ENCODE measurements at regions not wholly inside any gene's neighbourhood (a gene's known extent, or its start where the extent isn't known, plus 50 kb on each side); places are given as distances from the start of the nearest gene placed in this dataset.
"Not testable (repeated sequence)": the region's sequence is repeated elsewhere in the genome, so short reads cannot be mapped to it uniquely, and the experiment has no call there.

GRCh38 chr3:26422415-26422814, 200.2 kb upstream of the LRRC3B start:
- DNase-seq: no peak

- no peak for DNase-seq
Measured at GRCh38 chr3:26425076-26425475, 197.5 kb upstream of the LRRC3B start.

GRCh38 chr3:26428992-26429391, 193.6 kb upstream of the LRRC3B start:
- no peak for DNase-seq

GRCh38 chr3:26437678-26438077, 184.9 kb upstream of the LRRC3B start:
- no peak for DNase-seq

- DNase-seq: no peak
Measured at GRCh38 chr3:26438325-26438940, 184.1 kb upstream of the LRRC3B start.

GRCh38 chr3:26438981-26439884, 183.3 kb upstream of the LRRC3B start:
- DNase-seq: no peak

- DNase-seq: no peak
Measured at GRCh38 chr3:26449996-26450395, 172.6 kb upstream of the LRRC3B start.

GRCh38 chr3:26452363-26452762, 170.2 kb upstream of the LRRC3B start:
- DNase-seq: no peak

- DNase-seq: no peak
Measured at GRCh38 chr3:26460985-26461384, 161.6 kb upstream of the LRRC3B start.

- DNase-seq: no peak
Measured at GRCh38 chr3:26472345-26472744, 150.2 kb upstream of the LRRC3B start.

GRCh38 chr3:26474706-26475105, 147.9 kb upstream of the LRRC3B start:
- DNase-seq: no peak

GRCh38 chr3:26480377-26480776, 142.2 kb upstream of the LRRC3B start:
- no peak for DNase-seq

GRCh38 chr3:26484140-26484539, 138.4 kb upstream of the LRRC3B start:
- no peak for DNase-seq

- DNase-seq: no peak
Measured at GRCh38 chr3:26498271-26498670, 124.3 kb upstream of the LRRC3B start.

GRCh38 chr3:26505399-26505798, 117.2 kb upstream of the LRRC3B start:
- DNase-seq: no peak

GRCh38 chr3:26514445-26515029, 108.0 kb upstream of the LRRC3B start:
- DNase-seq: not testable (repeated sequence)

- DNase-seq: no peak
Measured at GRCh38 chr3:26515351-26515750, 107.2 kb upstream of the LRRC3B start.

GRCh38 chr3:26521261-26521660, 101.3 kb upstream of the LRRC3B start:
- no peak for DNase-seq

GRCh38 chr3:26522919-26523318, 99.7 kb upstream of the LRRC3B start:
- DNase-seq: no peak

- DNase-seq: no peak
Measured at GRCh38 chr3:26525013-26525412, 97.6 kb upstream of the LRRC3B start.

GRCh38 chr3:26535151-26535550, 87.4 kb upstream of the LRRC3B start:
- DNase-seq: no peak

GRCh38 chr3:26536955-26537354, 85.6 kb upstream of the LRRC3B start:
- no peak for DNase-seq

GRCh38 chr3:26550413-26550812, 72.2 kb upstream of the LRRC3B start:
- DNase-seq: no peak

GRCh38 chr3:26556637-26557036, 65.9 kb upstream of the LRRC3B start:
- no peak for DNase-seq
